PFSK-1 (cell line): ENCODE measurements at regions not wholly inside any gene's neighbourhood (a gene's known extent, or its start where the extent isn't known, plus 50 kb on each side); places are given as distances from the start of the nearest gene placed in this dataset.

ENCODE experiments used
- FOXP2 ChIP-seq: optimal IDR thresholded peaks from 2 replicates; pipeline ENCODE3; 2011; ENCODE audit warnings: borderline replicate concordance, control low read depth, inconsistent platforms; ENCODE audit not compliant: insufficient read depth; ENCODE audit errors: extremely low read length, extremely low read depth
- POLR2AphosphoS5 ChIP-seq: IDR thresholded peaks from 2 replicates; pipeline ENCODE4 v1.6.1; 2012; ENCODE audit warnings: low read depth, mild to moderate bottlenecking, control low read depth, low read length, moderate library complexity
- REST ChIP-seq, 2 experiments: IDR thresholded peaks; 2 replicates each; pipeline versions ENCODE4 v1.6.1 to v1.8.0; 2011 to 2012; ENCODE audit warnings: low read depth in 2 of 2, low read length in 2 of 2, control low read depth in 1 of 2, inconsistent platforms in 1 of 2, mild to moderate bottlenecking in 1 of 2, moderate library complexity in 1 of 2; ENCODE audit not compliant: insufficient read depth in 1 of 2
- SIN3A ChIP-seq: IDR thresholded peaks from 2 replicates; pipeline ENCODE4 v1.6.1; 2012; ENCODE audit warnings: mild to moderate bottlenecking, low read length, moderate library complexity, borderline replicate concordance; ENCODE audit not compliant: insufficient read depth
- TAF1 ChIP-seq: IDR thresholded peaks from 2 replicates; pipeline ENCODE4 v1.6.1; 2012; ENCODE audit warnings: low read length, control low read depth, borderline replicate concordance; ENCODE audit not compliant: insufficient read depth

- no peak for TF ChIP-seq FOXP2
- TF ChIP-seq TAF1, result no peak
- TF ChIP-seq REST (IDR thresholded peaks at IDR 0.05; ENCODE audit: insufficient read depth in 1 of 2, low read depth in 2 of 2, low read length in 2 of 2), result no peak
- no peak for TF ChIP-seq SIN3A
- no peak for TF ChIP-seq POLR2AphosphoS5
Measured at GRCh38 chr15:61780278-61780980, 279.8 kb downstream of the VPS13C start.

- no peak for TF ChIP-seq REST (IDR thresholded peaks at IDR 0.05; ENCODE audit: insufficient read depth in 1 of 2, low read depth in 2 of 2, low read length in 2 of 2)
- no peak for TF ChIP-seq FOXP2
- TF ChIP-seq POLR2AphosphoS5, result no peak
- TF ChIP-seq TAF1, result no peak
- no peak for TF ChIP-seq SIN3A
Measured at GRCh38 chr15:61777689-61778088, 282.6 kb downstream of the VPS13C start.

GRCh38 chr15:61769557-61769956 lies 290.7 kb downstream of the VPS13C start:
- no peak for TF ChIP-seq POLR2AphosphoS5
- TF ChIP-seq SIN3A, result no peak
- TF ChIP-seq FOXP2, result no peak
- no peak for TF ChIP-seq TAF1

- no peak for TF ChIP-seq TAF1
- no peak for TF ChIP-seq REST (IDR thresholded peaks at IDR 0.05; ENCODE audit: insufficient read depth in 1 of 2, low read depth in 2 of 2, low read length in 2 of 2)
- no peak for TF ChIP-seq FOXP2
- no peak for TF ChIP-seq POLR2AphosphoS5
- no peak for TF ChIP-seq SIN3A
Measured at GRCh38 chr15:61768131-61768530, 292.1 kb downstream of the VPS13C start.

GRCh38 chr15:61764981-61765380 lies 295.3 kb downstream of the VPS13C start:
- no peak for TF ChIP-seq TAF1
- no peak for TF ChIP-seq FOXP2
- no peak for TF ChIP-seq REST (IDR thresholded peaks at IDR 0.05; ENCODE audit: insufficient read depth in 1 of 2, low read depth in 2 of 2, low read length in 2 of 2)
- no peak for TF ChIP-seq POLR2AphosphoS5
- TF ChIP-seq SIN3A, result no peak
